ENCODE measurements at regions not wholly inside any gene's neighbourhood (a gene's known extent, or its start where the extent isn't known, plus 50 kb on each side); places are given as distances from the start of the nearest gene placed in this dataset.

- TF ChIP-seq CTCF (IDR thresholded peaks at IDR 0.05; ENCODE audit: control extremely low read depth in 1 of 3, insufficient read depth in 1 of 3, low read depth in 1 of 3, low read length in 3 of 3) (no peak), GTF2F1 (IDR thresholded peaks at IDR 0.05; ENCODE audit: borderline replicate concordance, low read depth, low read length) (no peak), SRF (IDR thresholded peaks at IDR 0.05; ENCODE audit: low read depth, low read length) (no peak), SP1 (IDR thresholded peaks at IDR 0.05; ENCODE audit: low read depth, low read length) (no peak), POLR2A (IDR thresholded peaks at IDR 0.05; ENCODE audit: control extremely low read depth in 1 of 2, low read depth in 2 of 2, low read length in 2 of 2) (no peak)
Observed at GRCh38 chr4:38203609-38204008, 243.4 kb downstream of the PTTG2 start.
